ENCODE measurements at regions not wholly inside any gene's neighbourhood (a gene's known extent, or its start where the extent isn't known, plus 50 kb on each side); places are given as distances from the start of the nearest gene placed in this dataset.

- no peak for DNase-seq
These were observed 51.3 kb upstream of the CCL1 start for GRCh38 chr17:34414339-34414738.

- DNase-seq = no peak
These were observed 50.5 kb upstream of the CCL1 start for GRCh38 chr17:34413443-34414119.

GRCh38 chr17:34412965-34413441 lies 50.0 kb upstream of the CCL1 start:
- no peak for DNase-seq

Measured in hippocampal formation (tissue), 2 donors.